Upper lobe of right lung (tissue), 1 donor: ENCODE measurements at regions not wholly inside any gene's neighbourhood (a gene's known extent, or its start where the extent isn't known, plus 50 kb on each side); places are given as distances from the start of the nearest gene placed in this dataset.

Source experiments
- ATAC-seq: fragments of 200-7000 bp; cut with Tn5 transposase; one replicate; pipeline ENCODE4 v1.9.1; 2020; ENCODE audit warnings: mild to moderate bottlenecking, moderate library complexity
- DNase-seq: peaks from one replicate; pipeline ENCODE4 v3.0.0-alpha.2; 2020
- H3K27ac ChIP-seq: fragments of 200-600 bp; one replicate; pipeline ENCODE4 v1.8.0; 2022
- H3K27me3 ChIP-seq: fragments of 200-600 bp; one replicate; pipeline ENCODE4 v1.8.0; 2022; ENCODE audit warnings: mild to moderate bottlenecking
- H3K36me3 ChIP-seq: fragments of 200-600 bp; one replicate; pipeline ENCODE4 v1.8.0; 2022
- H3K4me1 ChIP-seq: fragments of 200-600 bp; one replicate; pipeline ENCODE4 v1.8.0; 2022
- H3K4me3 ChIP-seq: fragments of 200-600 bp; one replicate; pipeline ENCODE4 v1.8.0; 2022; ENCODE audit warnings: mild to moderate bottlenecking
- H3K9me3 ChIP-seq: fragments of 200-600 bp; one replicate; pipeline ENCODE4 v1.8.0; 2022
- CTCF ChIP-seq: fragments of 200-600 bp; IDR thresholded peaks from one replicate; pipeline ENCODE4 v1.8.0; 2022; ENCODE audit warnings: antibody characterized with exemption
- intact Hi-C: fragments of 100-400 bp; cut with DNase I; formaldehyde crosslinking; loops from one replicate; pipeline ENCODE4 v1.11.0; 2022
- donor health status: DM: no; HTN: yes; CAD: no; lungs with severe emphysema.

DNA sequence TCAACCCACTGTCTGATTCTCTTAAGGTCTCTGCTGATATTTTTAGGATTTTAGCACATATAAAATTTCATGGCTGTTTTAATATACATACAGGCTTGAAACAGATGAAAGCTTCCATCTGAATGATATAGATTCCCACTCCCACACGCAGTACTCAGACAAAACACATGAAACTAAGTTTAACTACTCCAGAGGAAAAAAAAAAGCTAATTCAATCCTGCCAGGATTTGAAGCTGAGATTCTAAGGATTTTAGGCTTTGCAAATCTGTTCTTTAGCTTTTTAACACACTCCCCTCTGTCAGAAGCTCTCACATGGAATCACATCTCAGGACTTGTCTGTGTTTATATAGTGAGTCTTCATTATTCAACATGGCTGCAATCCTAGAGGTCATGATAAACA is 217.3 kb downstream of the BCAT1 start:
- Histone ChIP-seq H3K27me3 (no peaks in the 10 kb centered on the region), H3K9me3 (no peaks in the 10 kb centered on the region), H3K27ac (no peak overlapping the region), H3K36me3 (no peaks in the 10 kb centered on the region), H3K4me1 (no peaks in the 10 kb centered on the region), H3K4me3 (no peak overlapping the region)
- DNase-seq (no peak), ATAC-seq (no peak)
- intact Hi-C loops = no loop called here
- TF ChIP-seq CTCF = no peak

GRCh38 chr12:24730489-24730896 is 218.4 kb downstream of the BCAT1 start:
- H3K4me3 ChIP-seq = no peak overlapping the region
- no peaks in the 10 kb centered on the region for H3K4me1 ChIP-seq
- ATAC-seq (no peak), DNase-seq (no peak)
- no peak for TF ChIP-seq CTCF
- H3K9me3 ChIP-seq = no peaks in the 10 kb centered on the region
- no peaks in the 10 kb centered on the region for H3K36me3 ChIP-seq
- no peaks in the 10 kb centered on the region for H3K27me3 ChIP-seq
- intact Hi-C loops = no loop called here
- H3K27ac ChIP-seq = no peak overlapping the region

- H3K4me1 ChIP-seq = no peaks in the 10 kb centered on the region
- no peak overlapping the region for H3K27ac ChIP-seq
- ATAC-seq (no peak), DNase-seq (no peak)
- no peaks in the 10 kb centered on the region for H3K9me3 ChIP-seq
- no peaks in the 10 kb centered on the region for H3K27me3 ChIP-seq
- no peak overlapping the region for H3K4me3 ChIP-seq
- intact Hi-C loops = no loop called here
- no peak for TF ChIP-seq CTCF
- no peaks in the 10 kb centered on the region for H3K36me3 ChIP-seq
Observed at GRCh38 chr12:24728826-24729225, 220.1 kb downstream of the BCAT1 start.

DNA sequence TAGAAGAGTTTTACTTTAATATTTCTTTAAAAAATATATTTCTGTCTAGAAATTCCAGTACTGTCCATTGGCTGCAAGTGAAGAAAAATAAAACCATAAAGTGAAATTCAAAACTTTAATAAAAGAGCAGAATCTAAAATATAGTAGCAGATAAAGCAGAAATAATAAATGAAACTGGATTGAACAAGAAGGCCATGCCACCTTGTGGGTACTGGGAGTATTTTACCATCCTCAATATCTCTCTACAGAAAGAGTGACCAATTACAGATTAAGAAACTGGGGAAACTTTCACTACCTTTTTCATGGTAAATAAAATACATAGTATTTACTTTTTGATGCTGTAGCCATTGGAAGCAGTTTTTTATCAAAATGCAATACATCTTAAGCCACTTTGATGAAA is 220.5 kb downstream of the BCAT1 start:
- no peaks in the 10 kb centered on the region for H3K36me3 ChIP-seq
- peak; percentile 61 for TF ChIP-seq CTCF
- no peaks in the 10 kb centered on the region for H3K27me3 ChIP-seq
- intact Hi-C loops = no loop called here
- H3K4me1 ChIP-seq = no peaks in the 10 kb centered on the region
- H3K9me3 ChIP-seq = no peaks in the 10 kb centered on the region
- ATAC-seq = peak; percentile 59
- no peak overlapping the region for H3K27ac ChIP-seq
- no peak for DNase-seq
- no peak overlapping the region for H3K4me3 ChIP-seq

- Histone ChIP-seq H3K27me3 (no peaks in the 10 kb centered on the region), H3K27ac (no peak overlapping the region), H3K4me1 (no peaks in the 10 kb centered on the region), H3K4me3 (no peak overlapping the region), H3K9me3 (no peaks in the 10 kb centered on the region), H3K36me3 (no peaks in the 10 kb centered on the region)
- intact Hi-C loops = no loop called here
- no peak for ATAC-seq
- DNase-seq = no peak
- no peak for TF ChIP-seq CTCF
Observed at GRCh38 chr12:24725616-24726015, 223.3 kb downstream of the BCAT1 start.

DNA sequence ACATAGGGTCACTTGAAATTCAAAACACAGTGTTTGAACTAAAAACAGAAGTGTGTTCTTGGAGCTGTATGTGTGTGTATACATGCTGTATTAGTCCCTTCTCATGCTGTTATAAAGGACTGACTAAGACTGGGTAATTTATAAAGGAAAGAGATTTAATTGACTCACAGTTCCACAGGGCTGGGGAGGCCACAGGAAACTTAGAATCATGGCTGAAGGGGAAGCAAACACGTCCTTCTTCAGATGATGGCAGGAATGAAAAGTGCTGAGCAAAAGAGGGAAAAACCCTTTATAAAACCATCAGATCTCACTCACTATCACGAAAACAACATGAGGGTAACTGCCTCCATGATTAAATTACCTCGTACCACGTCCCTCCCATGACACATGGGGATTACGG is 224.1 kb downstream of the BCAT1 start:
- H3K27ac ChIP-seq = no peak overlapping the region
- H3K27me3 ChIP-seq = no peaks in the 10 kb centered on the region
- no peaks in the 10 kb centered on the region for H3K4me1 ChIP-seq
- TF ChIP-seq CTCF = no peak
- ATAC-seq = no peak
- intact Hi-C loops = no loop called here
- no peak overlapping the region for H3K4me3 ChIP-seq
- no peaks in the 10 kb centered on the region for H3K9me3 ChIP-seq
- no peak for DNase-seq
- H3K36me3 ChIP-seq = no peaks in the 10 kb centered on the region
